HG03175 (cell line): ENCODE measurements at regions not wholly inside any gene's neighbourhood (a gene's known extent, or its start where the extent isn't known, plus 50 kb on each side); places are given as distances from the start of the nearest gene placed in this dataset.

Experiments
- ATAC-seq: cut with Tn5 transposase; IDR thresholded peaks from one replicate; pipeline ENCODE4 v1.9.1; 2021; ENCODE audit warnings: mild to moderate bottlenecking, moderate library complexity; ENCODE audit not compliant: unreplicated experiment

GRCh38 chr2:234621120-234621519 is 124.2 kb upstream of the ARL4C start:
- ATAC-seq, result no peak

DNA sequence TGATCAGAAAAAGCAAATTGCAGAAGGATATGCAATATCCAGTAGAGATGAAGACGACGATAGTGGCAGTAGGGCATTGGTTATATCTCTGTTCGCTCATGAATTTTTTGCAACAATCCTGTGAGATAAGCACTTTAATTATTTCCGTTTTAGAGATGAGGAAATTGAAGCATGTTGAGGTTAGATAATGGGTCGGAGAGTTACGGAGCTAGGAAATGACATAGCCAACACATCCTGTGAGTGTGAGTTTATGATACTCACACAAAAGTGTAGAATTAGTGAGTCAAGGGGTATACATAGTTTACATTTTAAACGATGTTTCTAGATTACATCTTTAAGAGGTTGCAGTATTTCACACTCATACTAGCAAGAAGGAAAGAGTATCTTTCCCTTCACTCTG is 123.1 kb upstream of the ARL4C start:
- ATAC-seq, result no peak

- no peak for ATAC-seq
Observed at GRCh38 chr2:234615643-234616356, 118.9 kb upstream of the ARL4C start.

DNA sequence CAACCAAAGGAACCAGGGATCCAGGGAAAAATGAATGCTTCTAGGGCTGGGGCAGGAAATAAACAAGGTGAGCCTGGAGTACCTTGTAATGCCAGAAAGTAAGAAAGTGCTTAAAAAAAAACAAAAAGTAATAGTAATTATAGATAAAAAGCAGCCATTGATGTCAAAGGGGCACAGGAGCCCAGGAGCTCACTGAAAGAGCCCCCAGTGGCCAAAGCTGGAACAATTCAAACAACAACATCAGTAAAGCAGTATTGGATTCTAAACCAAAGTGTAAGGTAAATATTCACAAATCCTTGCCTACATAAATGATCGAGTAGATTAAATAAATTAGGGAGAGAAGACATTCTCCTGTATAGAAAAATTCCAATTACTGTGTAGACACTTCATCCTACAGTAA is 114.3 kb upstream of the ARL4C start:
- no peak for ATAC-seq

DNA sequence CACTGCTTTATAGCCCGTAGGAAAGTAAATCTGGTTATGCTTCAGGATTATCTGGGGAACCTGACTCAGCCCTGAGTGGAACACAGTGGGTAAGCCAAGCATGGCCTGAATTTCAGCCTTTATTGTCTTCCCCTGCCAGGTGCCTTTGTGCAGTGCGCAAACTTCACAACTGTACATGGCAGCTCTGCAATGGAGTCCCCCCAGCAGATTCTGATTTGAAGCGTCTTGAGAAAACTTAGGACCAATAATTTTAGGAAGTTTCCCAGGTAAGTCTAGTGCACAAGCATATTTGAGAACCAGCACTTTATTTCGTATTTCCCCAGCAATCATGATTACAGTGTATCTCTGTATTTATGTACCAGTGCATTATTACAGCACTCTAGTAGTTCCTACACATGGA is 112.1 kb upstream of the ARL4C start:
- ATAC-seq, result no peak

DNA sequence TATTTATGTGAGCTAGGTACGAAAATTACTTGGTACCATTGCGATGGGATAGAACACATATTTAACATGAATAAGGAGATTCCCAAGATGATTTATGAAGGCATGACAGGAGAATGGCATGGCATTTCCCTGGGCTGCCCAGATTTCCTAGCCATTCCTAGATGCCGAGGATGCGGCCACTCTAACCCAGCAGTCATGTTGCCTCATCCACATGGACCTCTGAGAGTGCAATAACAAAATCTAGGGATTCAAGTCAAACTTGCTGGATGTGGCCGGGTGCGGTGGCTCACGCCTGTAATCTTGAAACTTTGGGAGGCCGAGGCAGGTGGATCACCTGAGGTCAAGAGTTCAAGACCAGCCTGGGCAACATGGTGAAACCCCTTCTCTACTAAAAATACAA is 110.8 kb upstream of the ARL4C start:
- no peak for ATAC-seq

DNA sequence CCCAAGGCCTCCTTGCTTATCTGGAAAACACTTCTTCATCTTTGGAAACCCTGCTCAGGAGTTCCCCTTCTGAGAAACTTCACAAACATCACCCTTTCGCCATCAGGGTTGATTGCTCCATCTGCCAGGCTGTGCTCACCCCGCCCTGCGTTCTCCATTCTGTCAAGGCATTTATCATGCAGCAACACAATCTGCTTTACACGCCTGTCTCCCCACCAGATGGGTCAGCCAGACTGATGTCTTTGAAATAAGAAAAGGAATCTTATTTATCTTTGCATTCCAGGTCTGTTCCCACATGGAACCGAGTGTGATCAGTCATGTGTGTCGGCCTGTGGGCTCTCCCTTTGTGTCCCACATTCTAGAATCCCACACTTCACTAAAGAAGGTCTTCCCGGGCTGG is 110.0 kb upstream of the ARL4C start:
- no peak for ATAC-seq

- ATAC-seq, result no peak
Observed at GRCh38 chr2:234603619-234604018, 106.7 kb upstream of the ARL4C start.

DNA sequence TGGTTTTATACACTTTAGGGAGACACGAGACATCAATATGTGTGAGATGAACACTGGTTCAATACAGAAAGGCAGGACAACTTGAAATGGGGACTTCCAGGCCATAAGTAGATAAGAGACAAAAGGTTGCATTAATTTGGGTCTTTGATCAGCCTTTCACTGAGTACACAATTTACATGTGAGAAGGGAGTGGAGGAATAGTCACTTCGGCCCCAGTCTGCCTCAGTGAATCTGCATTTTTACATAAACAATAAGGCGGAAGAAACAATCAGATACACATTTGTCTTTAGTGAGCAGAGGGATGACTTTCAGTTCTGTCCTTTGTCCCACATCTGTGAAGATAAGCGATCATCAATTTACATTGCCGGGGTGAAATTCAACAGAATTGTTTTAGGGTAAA is 104.3 kb upstream of the ARL4C start:
- ATAC-seq, result no peak

DNA sequence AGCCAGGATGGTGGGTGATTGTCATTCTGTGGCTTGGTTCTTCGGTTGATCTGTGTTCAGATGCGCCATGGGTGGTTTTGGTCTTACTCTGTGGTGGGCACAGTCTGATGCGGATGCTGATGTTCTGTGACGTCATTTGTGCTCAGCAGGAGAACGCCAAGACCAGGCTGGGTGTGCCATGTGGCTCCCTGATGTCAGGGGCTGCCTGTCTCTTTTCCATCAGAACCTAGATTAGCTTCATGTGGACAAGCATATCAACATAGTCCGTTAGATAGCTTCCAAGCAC is 100.6 kb upstream of the ARL4C start:
- no peak for ATAC-seq

DNA sequence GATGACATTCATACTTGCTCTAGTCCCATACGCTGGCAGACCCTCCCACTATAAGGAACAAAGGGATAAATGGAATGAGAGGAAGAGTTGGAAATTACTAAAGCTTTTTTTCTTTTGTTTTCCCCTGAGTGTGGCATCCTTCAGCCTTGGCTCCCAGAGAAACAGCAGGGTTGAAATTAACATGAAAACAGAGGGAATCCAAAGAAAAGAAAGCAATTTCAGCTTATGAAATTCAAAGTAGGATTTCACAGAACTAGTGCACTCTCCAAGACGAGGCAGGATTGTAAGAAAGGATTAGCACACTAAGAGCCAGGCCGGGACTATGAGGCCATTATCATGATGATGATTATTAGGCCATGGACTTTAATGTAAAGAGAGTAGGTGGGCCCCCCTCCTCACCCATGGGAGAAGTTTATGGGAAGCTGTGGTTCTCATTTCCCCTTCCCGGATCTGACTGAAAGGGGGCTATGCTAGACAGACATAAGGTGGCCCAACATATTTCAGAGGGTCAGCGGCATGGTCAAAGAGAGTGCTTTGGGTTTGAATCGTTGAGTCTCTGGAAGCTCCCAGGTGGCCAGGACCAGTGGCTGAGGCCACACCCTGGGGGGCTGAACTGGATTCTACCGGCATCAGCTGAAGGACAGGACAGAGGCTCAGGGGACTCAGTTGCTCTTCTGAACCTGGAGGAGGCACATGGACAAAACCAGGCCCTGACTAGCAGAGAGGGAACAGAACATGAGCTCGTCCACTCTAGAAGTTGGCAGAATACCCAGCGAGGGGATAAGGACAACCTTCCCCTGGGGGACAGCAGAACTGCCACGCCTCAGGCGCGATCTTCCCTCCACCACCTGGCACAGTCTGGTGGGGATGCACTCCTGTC is 100.1 kb upstream of the ARL4C start:
- no peak for ATAC-seq

- ATAC-seq, result no peak
Observed at GRCh38 chr2:234595829-234596228, 98.9 kb upstream of the ARL4C start.

DNA sequence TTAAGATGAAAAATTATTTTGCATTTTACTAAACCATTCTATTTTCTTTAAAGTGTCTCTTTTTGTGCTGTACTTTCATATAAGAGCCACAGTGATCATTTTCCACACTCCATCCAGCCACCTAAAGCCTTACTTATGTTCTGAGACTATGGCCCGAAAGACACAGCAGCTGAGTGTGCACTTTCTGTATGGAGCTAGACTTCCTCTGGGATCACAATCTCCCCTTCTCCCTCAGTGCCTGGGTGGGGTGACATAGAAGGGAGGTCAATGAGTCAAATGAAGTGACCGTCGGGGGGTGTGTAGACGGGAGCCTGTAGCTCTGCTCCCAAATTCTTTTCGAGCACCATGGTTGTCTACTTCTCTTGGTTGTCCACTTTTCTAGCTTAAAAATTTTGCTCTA is 97.8 kb upstream of the ARL4C start:
- ATAC-seq, result no peak

DNA sequence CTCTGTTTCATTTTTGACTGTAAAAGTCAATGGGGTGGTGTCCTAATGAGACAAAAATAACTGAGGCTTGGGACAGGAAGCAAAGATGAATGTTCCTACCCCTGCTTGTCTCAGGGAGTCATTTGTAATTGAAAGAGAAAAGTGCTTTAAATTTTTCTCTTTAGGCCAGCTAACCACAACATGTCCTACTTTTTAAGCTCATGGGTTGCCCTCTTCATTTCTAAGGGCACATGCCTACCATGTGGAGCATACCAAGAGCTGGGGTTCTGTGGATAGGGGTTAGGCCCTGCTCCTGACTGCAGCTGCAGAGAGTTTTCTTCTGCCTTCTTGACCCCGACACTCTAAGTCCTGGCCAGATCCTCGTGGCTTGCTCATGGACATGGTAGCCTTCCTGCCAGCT is 96.8 kb upstream of the ARL4C start:
- no peak for ATAC-seq

GRCh38 chr2:234592541-234592940 is 95.7 kb upstream of the ARL4C start:
- ATAC-seq, result no peak

GRCh38 chr2:234590076-234590475 is 93.2 kb upstream of the ARL4C start:
- no peak for ATAC-seq

- ATAC-seq, result no peak
Observed at GRCh38 chr2:234588054-234588430, 91.2 kb upstream of the ARL4C start.

DNA sequence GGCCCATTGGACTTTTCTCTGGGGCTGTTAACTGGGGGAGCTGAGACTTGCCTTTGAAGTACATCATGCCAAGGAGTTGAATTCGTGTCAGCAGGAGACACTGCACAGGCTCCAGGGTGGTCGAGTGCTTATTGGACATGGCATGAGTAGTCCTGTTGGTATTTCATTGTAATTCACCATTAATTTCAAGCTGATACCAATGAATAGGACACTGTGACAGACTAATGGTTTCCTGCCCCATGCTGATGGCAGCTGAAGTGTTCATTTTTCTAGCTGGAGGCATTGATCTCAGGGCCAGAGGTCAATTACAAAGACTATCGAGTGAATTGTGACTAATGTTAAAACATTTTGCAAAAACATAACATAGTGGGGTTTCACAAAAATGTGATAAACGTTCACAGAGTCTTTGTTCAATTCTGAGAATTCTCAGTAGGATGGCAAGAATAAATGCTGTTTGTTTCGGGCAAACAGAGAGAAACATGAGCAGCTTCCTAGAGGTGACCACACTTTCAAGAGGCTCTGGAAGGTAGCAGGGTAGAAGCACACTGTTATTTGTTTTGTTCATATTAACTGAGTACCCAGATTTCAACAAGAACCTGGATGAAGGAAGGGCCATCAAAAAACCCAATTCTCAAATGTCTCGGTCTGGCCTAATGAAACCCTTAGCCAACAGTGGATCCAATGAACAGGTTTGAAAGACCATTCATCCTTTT is 90.6 kb upstream of the ARL4C start:
- no peak for ATAC-seq

GRCh38 chr2:234583331-234583730 is 86.5 kb upstream of the ARL4C start:
- ATAC-seq, result no peak

DNA sequence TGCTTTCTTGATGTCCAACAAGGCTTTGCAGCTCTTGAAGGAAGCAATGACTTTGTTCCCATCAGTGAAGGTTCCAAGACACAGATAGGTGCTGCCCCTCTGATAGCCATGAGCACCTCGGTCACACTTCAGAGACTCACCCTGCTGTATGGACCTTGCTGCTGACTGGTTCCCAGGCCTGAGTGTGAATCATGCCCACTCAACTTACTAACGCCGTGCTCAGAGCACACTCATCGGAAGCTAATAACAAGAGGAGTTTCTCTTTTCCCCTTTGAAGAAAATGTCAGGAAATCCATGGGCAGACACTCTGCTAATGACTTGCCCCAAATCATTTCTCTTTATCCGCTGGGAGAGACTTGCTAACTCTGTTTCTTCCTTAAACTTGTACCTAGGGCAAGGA is 83.8 kb upstream of the ARL4C start:
- ATAC-seq, result no peak

DNA sequence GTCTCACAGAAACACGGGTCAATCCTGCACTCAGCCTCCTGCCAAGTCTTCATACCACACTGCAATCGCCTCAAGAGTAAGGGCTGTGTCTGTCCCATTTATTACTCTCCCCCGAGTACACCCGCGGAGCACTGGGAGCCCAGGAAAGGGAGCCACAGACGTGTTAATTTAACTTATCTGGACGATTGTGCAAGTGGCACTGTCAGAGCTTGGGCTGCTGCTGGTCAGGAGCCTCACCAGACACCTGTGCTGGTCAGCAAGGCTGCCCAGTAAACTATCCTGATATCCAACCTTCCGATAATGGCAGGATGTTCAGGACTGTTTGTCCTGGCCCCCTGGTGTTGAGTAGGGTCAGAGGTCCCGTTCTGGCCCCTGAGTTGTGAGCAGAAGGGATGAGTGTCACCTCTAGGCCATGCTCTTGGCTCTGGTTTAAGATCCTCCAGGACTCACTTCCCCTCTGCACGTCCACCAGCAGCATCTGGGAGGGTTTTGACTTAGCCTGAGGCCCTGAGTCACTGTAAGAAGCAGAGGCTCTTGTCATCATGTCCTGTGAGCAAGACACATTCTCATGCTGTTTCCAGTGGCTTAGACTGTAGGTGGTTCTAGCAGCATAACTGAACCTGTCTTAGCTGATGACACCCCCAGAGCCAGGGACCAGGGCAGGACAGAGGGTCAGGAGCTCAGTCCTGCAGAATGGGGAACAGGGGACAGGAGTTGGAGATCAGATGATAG is 82.5 kb upstream of the ARL4C start:
- no peak for ATAC-seq
